ENCODE measurements at regions not wholly inside any gene's neighbourhood (a gene's known extent, or its start where the extent isn't known, plus 50 kb on each side); places are given as distances from the start of the nearest gene placed in this dataset.

DNA sequence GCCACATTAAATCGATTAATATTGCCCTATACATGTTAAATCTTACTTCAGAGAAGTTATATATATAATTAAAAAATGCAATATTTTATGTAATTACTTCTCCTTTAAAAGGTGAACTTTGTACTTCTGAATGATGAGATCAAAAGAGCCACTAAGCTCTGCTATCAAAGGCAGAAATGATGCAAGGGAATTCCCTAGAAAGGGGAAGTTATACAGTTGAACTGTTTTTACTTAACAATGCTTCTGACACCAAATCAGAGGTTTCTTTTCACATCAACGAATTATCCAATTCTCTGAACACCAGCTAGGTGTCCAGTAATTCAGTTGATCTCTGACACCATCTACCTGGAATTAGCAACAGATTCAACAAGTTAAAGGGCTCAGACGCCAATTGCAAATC, 319.9 kb upstream of the TSHZ2 start:
- Histone ChIP-seq H3K4me2 (ENCODE audit: low read length) (no peak overlapping the region), H3K4me3 (ENCODE audit: low read length) (no peak overlapping the region)
- no peak for TF ChIP-seq EZH2phosphoT487 (IDR thresholded peaks at IDR 0.05; ENCODE audit: low read depth)
- TF ChIP-seq, protein P1, sequence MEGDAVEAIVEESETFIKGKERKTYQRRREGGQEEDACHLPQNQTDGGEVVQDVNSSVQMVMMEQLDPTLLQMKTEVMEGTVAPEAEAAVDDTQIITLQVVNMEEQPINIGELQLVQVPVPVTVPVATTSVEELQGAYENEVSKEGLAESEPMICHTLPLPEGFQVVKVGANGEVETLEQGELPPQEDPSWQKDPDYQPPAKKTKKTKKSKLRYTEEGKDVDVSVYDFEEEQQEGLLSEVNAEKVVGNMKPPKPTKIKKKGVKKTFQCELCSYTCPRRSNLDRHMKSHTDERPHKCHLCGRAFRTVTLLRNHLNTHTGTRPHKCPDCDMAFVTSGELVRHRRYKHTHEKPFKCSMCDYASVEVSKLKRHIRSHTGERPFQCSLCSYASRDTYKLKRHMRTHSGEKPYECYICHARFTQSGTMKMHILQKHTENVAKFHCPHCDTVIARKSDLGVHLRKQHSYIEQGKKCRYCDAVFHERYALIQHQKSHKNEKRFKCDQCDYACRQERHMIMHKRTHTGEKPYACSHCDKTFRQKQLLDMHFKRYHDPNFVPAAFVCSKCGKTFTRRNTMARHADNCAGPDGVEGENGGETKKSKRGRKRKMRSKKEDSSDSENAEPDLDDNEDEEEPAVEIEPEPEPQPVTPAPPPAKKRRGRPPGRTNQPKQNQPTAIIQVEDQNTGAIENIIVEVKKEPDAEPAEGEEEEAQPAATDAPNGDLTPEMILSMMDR (IDR thresholded peaks at IDR 0.05; ENCODE audit: low read depth, low read length) = no peak

GRCh38 chr20:52649727-52650126, 322.4 kb upstream of the TSHZ2 start:
- Histone ChIP-seq H4K20me1 (ENCODE audit: insufficient read depth, low read length) (no peaks in the 10 kb centered on the region), H3K9ac (ENCODE audit: low read length) (no peak overlapping the region), H3K9me3 (ENCODE audit: insufficient read depth, low read length) (no peaks in the 10 kb centered on the region), H3K27me3 (ENCODE audit: low read depth, low read length) (peaks cover 42% of the 10 kb centered on the region), H3K4me1 (ENCODE audit: low read length) (peaks cover 5% of the 10 kb centered on the region), H3K36me3 (replicated peaks; ENCODE audit: low read depth, low read length) (no peaks in the 10 kb centered on the region), H2AFZ (ENCODE audit: low read depth, low read length) (no peak overlapping the region), H3K27ac (ENCODE audit: low read length) (no peak overlapping the region), H3K4me2 (ENCODE audit: low read length) (no peak overlapping the region), H3K4me3 (ENCODE audit: low read length) (no peak overlapping the region), H3K79me2 (ENCODE audit: low read length) (no peaks in the 10 kb centered on the region)
- TF ChIP-seq EZH2phosphoT487 (IDR thresholded peaks at IDR 0.05; ENCODE audit: low read depth) = no peak
- TF ChIP-seq, protein P1 (IDR thresholded peaks at IDR 0.05; ENCODE audit: low read depth, low read length) = no peak

More for the DNA sequence above, 319.9 kb upstream of the TSHZ2 start:
- Histone ChIP-seq H3K9ac (ENCODE audit: low read length) (no peak overlapping the region), H3K27ac (ENCODE audit: low read length) (no peak overlapping the region), H3K27me3 (ENCODE audit: low read depth, low read length) (peaks cover 41% of the 10 kb centered on the region), H3K9me3 (ENCODE audit: insufficient read depth, low read length) (no peaks in the 10 kb centered on the region), H4K20me1 (ENCODE audit: insufficient read depth, low read length) (no peaks in the 10 kb centered on the region), H3K36me3 (replicated peaks; ENCODE audit: low read depth, low read length) (no peaks in the 10 kb centered on the region), H3K79me2 (ENCODE audit: low read length) (no peaks in the 10 kb centered on the region), H3K4me1 (ENCODE audit: low read length) (peaks cover 5% of the 10 kb centered on the region), H2AFZ (ENCODE audit: low read depth, low read length) (no peak overlapping the region)

DNA sequence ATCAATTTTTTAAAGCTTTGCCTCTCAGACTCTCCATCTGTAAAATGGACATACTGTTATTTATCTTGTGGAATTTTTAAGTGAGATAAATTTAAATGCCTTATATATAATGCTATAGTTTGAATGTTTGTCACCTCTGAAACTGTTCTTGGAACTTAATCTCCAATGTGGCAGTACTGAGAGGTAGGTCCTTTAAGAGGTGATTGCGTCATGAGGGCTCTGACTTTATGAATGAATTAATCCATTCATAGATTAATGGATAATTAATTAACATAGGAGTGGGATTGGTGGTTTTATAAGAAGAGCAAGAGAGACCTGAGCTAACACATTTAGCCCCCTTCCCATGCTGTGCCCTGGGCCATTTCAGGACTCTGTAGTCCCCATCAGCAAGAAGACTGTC, 326.3 kb upstream of the TSHZ2 start:
- no peaks in the 10 kb centered on the region for H3K9me3 ChIP-seq (ENCODE audit: insufficient read depth, low read length)
- H3K27me3 ChIP-seq (ENCODE audit: low read depth, low read length) = peaks cover 31% of the 10 kb centered on the region
- TF ChIP-seq, protein P1 (IDR thresholded peaks at IDR 0.05; ENCODE audit: low read depth, low read length) = no peak
- TF ChIP-seq EZH2phosphoT487 (IDR thresholded peaks at IDR 0.05; ENCODE audit: low read depth) = no peak
- H3K4me2 ChIP-seq (ENCODE audit: low read length) = no peak overlapping the region
- no peak overlapping the region for H2AFZ ChIP-seq (ENCODE audit: low read depth, low read length)
- no peak overlapping the region for H3K9ac ChIP-seq (ENCODE audit: low read length)
- no peaks in the 10 kb centered on the region for H3K79me2 ChIP-seq (ENCODE audit: low read length)
- H3K27ac ChIP-seq (ENCODE audit: low read length) = no peak overlapping the region
- H3K4me1 ChIP-seq (ENCODE audit: low read length) = no peaks in the 10 kb centered on the region
- no peaks in the 10 kb centered on the region for H3K36me3 ChIP-seq (replicated peaks; ENCODE audit: low read depth, low read length)
- H3K4me3 ChIP-seq (ENCODE audit: low read length) = no peak overlapping the region
- H4K20me1 ChIP-seq (ENCODE audit: insufficient read depth, low read length) = no peaks in the 10 kb centered on the region

GRCh38 chr20:52643034-52643433, 329.1 kb upstream of the TSHZ2 start:
- TF ChIP-seq, protein P1 (IDR thresholded peaks at IDR 0.05; ENCODE audit: low read depth, low read length) = no peak
- no peak for TF ChIP-seq EZH2phosphoT487 (IDR thresholded peaks at IDR 0.05; ENCODE audit: low read depth)
- Histone ChIP-seq H4K20me1 (ENCODE audit: insufficient read depth, low read length) (no peaks in the 10 kb centered on the region), H3K4me2 (ENCODE audit: low read length) (no peak overlapping the region), H3K27ac (ENCODE audit: low read length) (no peak overlapping the region), H3K36me3 (replicated peaks; ENCODE audit: low read depth, low read length) (no peaks in the 10 kb centered on the region), H3K27me3 (ENCODE audit: low read depth, low read length) (peaks cover 11% of the 10 kb centered on the region), H3K4me3 (ENCODE audit: low read length) (no peak overlapping the region), H3K9ac (ENCODE audit: low read length) (no peak overlapping the region), H3K4me1 (ENCODE audit: low read length) (no peaks in the 10 kb centered on the region), H3K79me2 (ENCODE audit: low read length) (no peaks in the 10 kb centered on the region), H2AFZ (ENCODE audit: low read depth, low read length) (no peak overlapping the region), H3K9me3 (ENCODE audit: insufficient read depth, low read length) (no peaks in the 10 kb centered on the region)
